ENCODE measurements at regions not wholly inside any gene's neighbourhood (a gene's known extent, or its start where the extent isn't known, plus 50 kb on each side); places are given as distances from the start of the nearest gene placed in this dataset.

GRCh38 chr16:62665269-62665668 lies 629.0 kb upstream of the CDH8 start:
- Mint-ChIP-seq H3K9me3 (ENCODE audit: unreplicated experiment) (peaks cover 10% of the 10 kb centered on the region), H3K36me3 (ENCODE audit: insufficient read depth, unreplicated experiment) (no peaks in the 10 kb centered on the region), H3K27me3 (ENCODE audit: insufficient read depth, unreplicated experiment) (no peaks in the 10 kb centered on the region), H3K4me1 (ENCODE audit: low read depth, unreplicated experiment) (no peaks in the 10 kb centered on the region), H3K4me3 (ENCODE audit: unreplicated experiment) (no peak overlapping the region), H3K27ac (ENCODE audit: unreplicated experiment) (no peak overlapping the region)
- CTCF ChIA-PET = no interaction called here
- H3K9me3 ChIP-seq = peaks cover 11% of the 10 kb centered on the region; the same call in 1 of the 2 replicates
- no peak for TF ChIP-seq CTCF (IDR thresholded peaks at IDR 0.05; ENCODE audit: insufficient read depth in 1 of 2, low read depth in 1 of 2, low read length in 1 of 2, severe bottlenecking in 1 of 2, unreplicated experiment in 1 of 2)
- H3K36me3 ChIP-seq (ENCODE audit: control insufficient read depth, insufficient read depth, low read length) = no peaks in the 10 kb centered on the region
- BruUV-seq (replicated peaks) = no TSS peak
- H3K4me3 ChIP-seq (ENCODE audit: low read depth, low read length) = no peak overlapping the region
- intact Hi-C loops (cut with micrococcal nuclease; ENCODE audit: unreplicated experiment) = no loop called here
- no peak for DNase-seq
- H3K4me1 ChIP-seq = no peaks in the 10 kb centered on the region
- POLR2A ChIA-PET = no interaction called here
- H3K27me3 ChIP-seq (replicated peaks; ENCODE audit: control insufficient read depth, insufficient read depth, low read length) = no peaks in the 10 kb centered on the region

- Mint-ChIP-seq H3K27ac (ENCODE audit: unreplicated experiment) (no peak overlapping the region), H3K4me3 (ENCODE audit: unreplicated experiment) (no peak overlapping the region), H3K27me3 (ENCODE audit: insufficient read depth, unreplicated experiment) (no peaks in the 10 kb centered on the region), H3K9me3 (ENCODE audit: unreplicated experiment) (peaks cover 10% of the 10 kb centered on the region), H3K4me1 (ENCODE audit: low read depth, unreplicated experiment) (no peaks in the 10 kb centered on the region), H3K36me3 (ENCODE audit: insufficient read depth, unreplicated experiment) (no peaks in the 10 kb centered on the region)
- Histone ChIP-seq H3K27me3 (replicated peaks; ENCODE audit: control insufficient read depth, insufficient read depth, low read length) (no peaks in the 10 kb centered on the region), H3K4me3 (ENCODE audit: low read depth, low read length) (no peak overlapping the region), H3K9me3 (peaks cover 11% of the 10 kb centered on the region; the same call in 1 of the 2 replicates), H3K36me3 (ENCODE audit: control insufficient read depth, insufficient read depth, low read length) (no peaks in the 10 kb centered on the region), H3K4me1 (no peaks in the 10 kb centered on the region)
- no TSS peak for BruUV-seq (replicated peaks)
- intact Hi-C loops (cut with micrococcal nuclease; ENCODE audit: unreplicated experiment) = no loop called here
- CTCF ChIA-PET = no interaction called here
- TF ChIP-seq CTCF (IDR thresholded peaks at IDR 0.05; ENCODE audit: insufficient read depth in 1 of 2, low read depth in 1 of 2, low read length in 1 of 2, severe bottlenecking in 1 of 2, unreplicated experiment in 1 of 2) = no peak
- POLR2A ChIA-PET = no interaction called here
- no peak for DNase-seq
Observed at GRCh38 chr16:62664566-62664965, 628.3 kb upstream of the CDH8 start.

GRCh38 chr16:62661435-62661834 lies 625.2 kb upstream of the CDH8 start:
- DNase-seq = no peak
- Histone ChIP-seq H3K36me3 (ENCODE audit: control insufficient read depth, insufficient read depth, low read length) (no peaks in the 10 kb centered on the region), H3K4me3 (ENCODE audit: low read depth, low read length) (no peak overlapping the region), H3K9me3 (peaks cover 7% of the 10 kb centered on the region; the same call in 1 of the 2 replicates), H3K27me3 (replicated peaks; ENCODE audit: control insufficient read depth, insufficient read depth, low read length) (no peaks in the 10 kb centered on the region), H3K4me1 (no peaks in the 10 kb centered on the region)
- H3K27me3 Mint-ChIP-seq (ENCODE audit: insufficient read depth, unreplicated experiment) = no peaks in the 10 kb centered on the region
- H3K4me1 Mint-ChIP-seq (ENCODE audit: low read depth, unreplicated experiment) = no peaks in the 10 kb centered on the region
- H3K9me3 Mint-ChIP-seq (ENCODE audit: unreplicated experiment) = no peaks in the 10 kb centered on the region
- POLR2A ChIA-PET = no interaction called here
- no peak for TF ChIP-seq CTCF (IDR thresholded peaks at IDR 0.05; ENCODE audit: insufficient read depth in 1 of 2, low read depth in 1 of 2, low read length in 1 of 2, severe bottlenecking in 1 of 2, unreplicated experiment in 1 of 2)
- no peak overlapping the region for H3K4me3 Mint-ChIP-seq (ENCODE audit: unreplicated experiment)
- no peaks in the 10 kb centered on the region for H3K36me3 Mint-ChIP-seq (ENCODE audit: insufficient read depth, unreplicated experiment)
- CTCF ChIA-PET = no interaction called here
- BruUV-seq (replicated peaks) = no TSS peak
- no peak overlapping the region for H3K27ac Mint-ChIP-seq (ENCODE audit: unreplicated experiment)
- intact Hi-C loops (cut with micrococcal nuclease; ENCODE audit: unreplicated experiment) = no loop called here
